G401 (cell line): ENCODE measurements at regions not wholly inside any gene's neighbourhood (a gene's known extent, or its start where the extent isn't known, plus 50 kb on each side); places are given as distances from the start of the nearest gene placed in this dataset.

ENCODE experiments used
- DNase-seq: peaks from one replicate; pipeline ENCODE4 v3.0.0-alpha.2; 2015; ENCODE audit warnings: low spot score
- in situ Hi-C: cut with HindIII; loops from 2 replicates; pipeline ENCODE4 v1.10.0; 2016; ENCODE audit warnings: low sequenced_read_pairs, mixed read lengths

DNA sequence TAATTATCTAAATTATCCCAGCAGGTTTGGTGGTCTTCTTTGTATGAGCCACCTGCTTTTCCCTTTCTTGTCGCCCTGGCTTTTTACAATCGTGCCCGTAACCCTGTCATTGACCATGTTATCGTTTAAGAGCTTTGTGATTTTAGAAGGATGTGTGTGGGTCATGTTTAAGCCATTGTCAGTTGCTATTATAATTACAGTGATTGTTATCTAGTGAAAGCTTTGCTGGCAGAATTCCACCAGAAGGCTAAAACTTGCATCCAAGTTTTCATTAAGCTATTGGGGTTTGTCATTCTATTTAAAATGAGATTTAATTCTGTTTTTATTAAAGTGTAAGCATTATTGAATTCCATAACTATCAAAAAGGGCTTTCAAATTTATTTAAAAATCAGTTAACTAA, 354.2 kb upstream of the TMEM229A start:
- DNase-seq: no peak
- in situ Hi-C loops: no loop called here

DNA sequence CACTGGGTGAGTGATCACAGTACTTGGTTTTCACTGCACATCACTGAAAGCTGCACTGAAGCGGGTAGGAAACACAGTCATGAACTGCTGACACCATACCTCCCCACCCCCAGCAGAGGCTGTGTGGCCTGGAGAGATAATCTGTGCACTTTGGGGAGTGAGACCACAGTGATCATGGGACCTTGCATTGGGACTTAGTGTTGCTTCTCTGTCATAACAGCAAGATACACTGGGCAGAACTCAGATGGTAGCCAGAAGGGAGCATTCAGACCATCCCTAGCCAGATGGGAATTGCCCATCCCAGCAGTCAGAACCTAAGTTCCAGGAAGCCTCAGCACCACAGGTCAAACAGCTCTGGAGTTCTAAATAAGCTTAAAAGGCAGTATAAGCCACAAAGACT, 346.4 kb upstream of the TMEM229A start:
- in situ Hi-C loops: no loop called here
- no peak for DNase-seq

DNA sequence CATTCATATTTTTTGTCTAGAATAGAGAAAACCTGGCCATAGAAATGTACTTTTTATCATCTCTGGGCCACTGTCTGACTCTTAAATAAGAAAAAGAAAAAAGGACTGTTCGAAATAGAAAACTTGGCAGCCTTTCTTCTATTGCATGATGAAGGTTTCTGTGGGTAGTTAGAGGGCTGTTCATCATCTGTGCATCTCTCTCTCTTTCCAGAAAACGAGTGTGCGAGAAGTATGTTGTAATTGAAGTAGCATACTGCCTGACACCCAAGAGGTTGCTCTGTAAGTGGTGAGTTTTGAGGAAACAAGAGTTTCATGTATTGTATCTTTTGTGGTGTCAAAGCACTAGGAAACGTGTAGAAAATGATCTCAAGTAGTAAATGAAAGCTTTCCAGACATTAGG, 343.2 kb upstream of the TMEM229A start:
- DNase-seq: no peak
- in situ Hi-C loops: no loop called here

DNA sequence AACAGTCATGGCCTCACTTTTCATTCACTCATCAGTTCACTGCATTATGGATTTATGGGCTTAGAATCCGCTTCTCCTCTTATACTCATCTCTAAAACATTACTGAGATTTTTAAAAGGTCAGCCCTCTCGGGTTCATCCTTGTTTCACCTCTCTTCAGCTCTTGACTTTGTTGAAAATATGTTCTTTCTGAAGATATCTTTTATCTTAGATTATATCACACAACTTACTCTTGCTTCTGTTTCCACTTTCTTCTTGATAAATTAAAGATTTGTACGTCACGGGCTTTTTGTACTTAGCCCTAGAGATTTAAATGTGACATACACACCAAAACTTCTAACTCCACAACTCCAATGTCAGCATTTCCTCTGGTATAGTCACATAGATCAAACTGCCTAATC, 342.5 kb upstream of the TMEM229A start:
- DNase-seq: no peak
- in situ Hi-C loops: no loop called here

DNA sequence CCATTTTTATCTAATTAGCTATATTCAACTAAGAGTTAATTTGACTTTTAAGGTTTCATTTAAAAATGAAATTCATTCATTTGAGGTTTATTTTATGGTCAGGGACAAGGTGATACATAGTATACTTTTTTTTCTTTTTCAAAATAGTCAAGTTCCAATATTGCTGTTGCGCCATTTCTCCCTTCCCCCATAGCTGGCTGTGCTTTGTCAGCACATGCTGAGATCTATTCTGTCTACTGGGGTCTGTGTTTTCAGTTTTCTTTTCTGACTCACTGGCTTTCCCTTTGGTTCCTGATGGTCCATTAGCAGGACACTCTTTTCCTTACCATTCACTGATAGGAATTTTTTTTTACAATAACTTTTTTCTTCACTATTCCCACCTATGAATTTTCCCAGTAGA, 336.4 kb upstream of the TMEM229A start:
- in situ Hi-C loops: no loop called here
- DNase-seq: no peak

DNA sequence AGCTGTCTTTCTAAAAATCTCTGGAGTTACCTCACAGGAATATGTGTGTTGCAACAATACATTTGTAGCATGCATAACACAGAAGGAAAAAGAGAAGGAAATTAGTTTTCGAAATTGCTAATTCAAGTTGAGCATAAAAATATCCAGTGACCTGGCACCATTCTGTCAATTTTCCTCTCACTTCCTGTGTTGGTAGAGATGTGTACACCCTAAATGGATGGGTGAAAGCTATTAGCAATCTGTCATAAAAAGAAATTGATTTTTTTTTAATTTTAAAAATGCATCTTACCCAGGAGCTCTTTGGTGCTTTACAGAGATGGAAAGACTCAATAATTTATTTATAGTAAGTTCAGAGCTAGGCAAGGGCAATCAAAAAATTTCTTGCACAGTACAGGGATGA, 333.3 kb upstream of the TMEM229A start:
- no peak for DNase-seq
- in situ Hi-C loops: no loop called here

DNA sequence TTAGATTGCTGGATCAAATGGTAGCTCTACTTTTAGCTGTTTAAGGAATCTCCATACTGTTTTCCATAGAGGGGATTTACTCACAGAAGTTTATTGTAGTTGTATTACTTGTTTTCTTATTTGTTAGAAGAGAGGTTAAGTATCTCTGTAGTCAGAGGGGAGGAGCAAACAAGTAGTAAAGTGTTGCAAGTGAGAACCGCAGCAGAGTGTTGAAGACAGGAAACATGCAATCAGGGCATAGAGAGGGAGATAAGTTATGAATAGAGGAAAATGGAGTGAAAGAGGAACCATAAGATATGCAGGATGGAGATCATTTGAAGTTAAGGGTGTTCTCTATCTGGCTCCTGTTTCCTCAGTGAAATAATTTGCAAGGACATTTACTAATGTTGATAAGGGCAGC, 331.4 kb upstream of the TMEM229A start:
- DNase-seq: no peak
- in situ Hi-C loops: no loop called here

DNA sequence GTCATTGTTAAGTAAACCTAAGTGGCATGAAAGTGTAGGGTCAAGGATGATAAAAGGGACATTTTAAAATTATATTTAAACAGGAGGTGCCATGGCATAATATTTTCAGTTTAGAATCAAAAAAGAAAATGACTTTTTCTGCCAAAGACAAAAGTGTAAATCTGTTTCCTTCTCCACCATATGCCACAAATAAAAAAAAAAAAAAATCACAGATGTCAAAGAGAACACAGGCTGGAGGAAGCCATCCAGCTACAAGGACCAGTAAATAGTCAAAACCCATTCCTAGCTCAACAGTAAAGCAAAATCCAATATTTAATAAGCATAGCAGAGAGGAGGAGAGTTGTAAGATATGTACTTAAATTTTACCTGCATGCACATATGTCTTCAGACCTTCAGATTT, 321.3 kb upstream of the TMEM229A start:
- peak; percentile 80 for DNase-seq
- in situ Hi-C loops: no loop called here

DNA sequence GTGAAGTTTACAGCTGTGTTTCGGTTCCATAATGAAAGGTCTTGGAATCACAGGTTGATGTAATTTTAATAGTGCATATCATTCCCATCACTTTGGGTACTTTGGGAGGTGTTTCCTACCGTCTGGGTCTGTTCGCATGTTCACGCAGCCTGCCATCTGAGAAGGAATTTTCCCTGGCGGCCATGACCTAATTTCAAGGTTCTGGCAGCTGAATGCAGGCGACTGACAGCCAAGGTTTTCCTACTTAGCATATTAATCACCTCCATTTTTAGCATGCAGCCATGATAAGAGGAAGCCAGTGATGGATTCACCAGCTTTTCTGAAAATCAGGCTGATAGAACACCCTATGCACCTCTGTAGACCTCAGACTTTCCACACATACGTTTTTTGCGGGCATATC, 319.1 kb upstream of the TMEM229A start:
- in situ Hi-C loops: no loop called here
- DNase-seq: peak; percentile 98

DNA sequence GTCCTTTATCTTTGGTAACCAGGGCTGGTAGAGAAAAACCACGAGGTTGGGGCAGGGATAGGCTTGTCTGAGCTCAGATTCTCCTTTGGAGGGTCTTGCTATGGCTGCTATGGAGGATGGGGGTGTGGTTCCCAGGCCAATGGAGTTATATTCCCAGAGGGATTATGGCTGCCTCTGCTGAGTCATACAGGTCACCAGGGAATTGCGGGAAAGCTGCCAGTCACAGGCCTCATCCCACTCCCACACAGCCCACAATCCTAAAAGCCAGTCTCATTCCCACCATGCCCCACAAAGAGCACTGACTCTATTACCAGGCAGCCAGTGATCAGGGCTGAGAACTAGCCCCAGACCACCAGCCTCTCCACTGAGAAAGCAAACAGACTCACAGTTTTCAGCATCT, 316.6 kb upstream of the TMEM229A start:
- in situ Hi-C loops: no loop called here
- DNase-seq: no peak

DNA sequence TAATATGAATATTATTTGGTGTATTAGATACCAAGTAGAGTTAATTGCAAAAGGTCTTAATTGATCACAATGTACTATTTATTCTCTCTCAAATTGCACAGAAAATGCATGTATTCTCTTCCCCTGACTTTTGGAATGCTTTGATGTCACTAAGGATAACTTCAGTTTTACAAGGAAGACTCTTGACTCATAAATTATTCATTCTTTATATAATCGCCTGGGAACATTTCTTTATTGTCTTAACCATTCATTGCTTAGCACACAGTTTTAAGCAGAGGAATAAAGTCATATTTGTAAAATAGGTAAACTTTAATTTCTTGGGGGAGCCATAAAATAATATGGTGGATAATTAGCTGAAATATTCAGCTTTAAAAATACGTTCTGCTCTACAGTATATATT, 306.0 kb upstream of the TMEM229A start:
- no peak for DNase-seq
- in situ Hi-C loops: no loop called here

DNA sequence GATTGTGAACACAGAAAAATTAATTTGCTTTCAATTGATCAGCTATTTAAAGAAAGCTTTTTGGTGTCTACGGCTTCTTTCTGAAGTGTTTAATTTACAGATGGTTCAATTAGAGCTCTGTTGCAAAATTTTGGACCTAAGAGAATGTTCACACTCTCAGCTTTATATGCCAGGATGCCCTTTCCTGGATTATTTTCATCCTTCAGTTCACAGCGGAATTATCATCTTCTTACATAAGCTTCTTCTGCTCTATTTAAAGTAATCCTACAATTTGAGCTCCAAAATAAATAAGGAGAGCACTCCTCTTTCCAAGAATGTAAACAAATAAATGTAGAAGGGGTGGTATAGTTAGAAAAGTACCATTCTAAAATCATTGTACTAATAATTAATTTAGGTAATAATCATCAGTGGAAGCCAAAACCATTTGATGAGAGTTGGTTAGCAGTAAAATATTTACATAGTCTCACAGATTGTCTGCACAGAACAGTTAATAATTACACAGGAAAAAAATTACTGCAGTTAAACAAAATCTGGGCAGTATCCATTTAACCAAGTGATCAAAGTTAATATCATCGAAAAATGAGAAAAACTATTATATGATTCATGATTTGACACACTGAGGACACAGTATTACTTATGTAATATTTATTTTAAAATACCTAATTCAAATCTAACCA, 298.0 kb upstream of the TMEM229A start:
- DNase-seq: peak; percentile 70
- in situ Hi-C loops: no loop called here

DNA sequence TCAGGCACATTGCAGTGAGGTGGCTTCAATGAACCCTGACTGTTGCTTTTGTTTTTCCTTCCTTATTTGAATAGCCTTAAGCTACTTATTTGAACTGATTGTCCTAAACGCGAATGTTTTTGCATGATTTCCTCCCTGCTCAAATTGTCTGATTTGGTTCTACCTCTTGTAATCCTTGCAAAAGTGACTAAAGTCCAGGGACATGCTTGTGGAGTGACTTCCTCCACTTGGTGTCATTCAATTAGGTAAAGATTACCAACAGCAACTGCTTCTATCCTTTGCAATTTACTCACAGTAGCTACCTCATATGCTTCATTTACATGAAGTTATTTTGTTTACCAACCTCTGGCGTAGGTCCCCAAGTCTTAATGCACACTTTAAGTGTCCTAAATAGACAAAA, 295.9 kb upstream of the TMEM229A start:
- in situ Hi-C loops: no loop called here
- no peak for DNase-seq

DNA sequence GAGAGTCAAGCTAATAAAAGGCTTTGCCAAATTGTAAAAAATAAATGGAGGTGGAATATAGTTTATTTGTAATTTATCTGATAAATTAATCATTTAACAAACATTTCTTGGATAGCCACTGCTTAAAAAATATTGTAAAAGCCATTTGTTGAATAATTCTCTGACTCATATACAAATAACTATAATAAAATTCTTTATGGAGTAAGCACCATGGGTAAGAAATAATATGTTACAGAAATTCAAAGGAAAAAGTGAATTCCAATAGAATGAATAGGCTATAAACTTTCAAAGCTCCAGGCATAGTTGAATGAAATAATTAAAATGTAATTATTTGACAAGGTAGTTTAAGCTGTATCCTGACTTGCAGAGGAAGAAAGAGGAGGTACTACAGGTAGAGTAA, 291.4 kb upstream of the TMEM229A start:
- DNase-seq: no peak
- in situ Hi-C loops: no loop called here

DNA sequence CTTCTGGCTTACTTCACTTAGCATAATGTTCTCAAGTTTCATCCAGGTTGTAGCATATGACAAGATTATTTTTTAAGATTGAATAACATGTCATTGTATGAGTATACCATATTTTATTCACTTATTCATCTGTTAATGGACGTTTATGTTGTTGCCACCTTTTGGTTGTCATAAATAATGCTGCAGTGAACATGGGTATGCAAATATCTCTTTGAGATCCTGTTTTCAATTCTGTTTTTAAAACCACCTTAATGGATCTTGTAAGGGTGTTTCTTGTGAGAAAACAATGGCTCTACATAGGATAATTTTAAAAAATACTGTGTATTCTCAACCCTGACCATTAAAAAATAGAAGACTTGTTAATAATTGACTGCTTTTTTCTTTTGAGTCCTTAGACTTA, 290.7 kb upstream of the TMEM229A start:
- no peak for DNase-seq
- in situ Hi-C loops: no loop called here

DNA sequence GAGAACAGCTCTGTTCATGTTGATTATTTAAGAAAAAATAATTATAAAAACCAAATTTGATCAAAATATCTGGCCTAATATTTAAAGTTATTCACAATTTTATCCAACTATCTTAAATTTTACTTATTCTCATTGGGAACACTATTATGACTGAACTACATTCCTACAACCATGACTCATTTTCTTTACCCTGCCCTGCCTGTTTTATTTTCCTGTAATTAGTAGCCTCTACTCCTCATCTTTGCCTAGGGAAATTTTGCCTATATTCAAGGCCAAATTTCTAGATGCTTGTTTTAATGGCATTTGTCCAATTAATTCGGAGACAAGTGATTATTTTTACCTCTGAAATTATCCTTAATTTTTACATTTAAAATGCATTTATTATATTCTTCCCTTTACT, 289.7 kb upstream of the TMEM229A start:
- in situ Hi-C loops: no loop called here

DNA sequence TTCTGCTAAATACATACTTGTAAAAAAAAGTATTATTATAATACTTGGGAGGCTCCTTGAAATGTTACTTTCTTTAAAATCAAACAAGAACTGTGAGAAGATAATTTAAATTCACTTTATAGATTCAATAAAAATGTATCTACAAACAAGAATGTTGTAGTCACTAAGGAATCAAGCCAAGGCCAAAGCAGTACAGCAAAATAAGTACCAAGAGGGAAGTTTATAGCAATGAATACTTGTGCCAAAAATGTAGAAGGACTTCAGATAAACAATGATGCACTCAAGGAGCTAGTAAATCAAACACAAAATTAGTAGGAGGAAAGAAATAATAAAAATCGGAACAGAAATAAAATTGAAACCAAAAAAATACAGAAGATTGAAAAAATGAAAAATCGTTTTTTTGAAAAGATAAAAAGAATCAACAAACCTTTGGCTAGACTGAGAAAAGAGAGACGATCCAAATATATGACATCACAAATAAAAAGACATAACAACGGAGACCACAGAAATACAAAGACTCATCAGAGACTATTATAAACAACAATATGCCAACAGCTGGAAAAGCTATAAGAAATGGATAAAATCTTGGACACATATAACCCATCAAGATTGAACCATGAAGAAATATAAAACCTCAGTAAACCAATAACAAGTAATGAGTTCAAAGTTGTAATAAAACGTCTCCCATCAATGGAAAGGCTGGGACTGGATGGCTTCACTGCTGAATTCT, 286.0 kb upstream of the TMEM229A start:
- in situ Hi-C loops: no loop called here
- DNase-seq: no peak

More for the DNA sequence above, 289.7 kb upstream of the TMEM229A start:
- DNase-seq: no peak

DNA sequence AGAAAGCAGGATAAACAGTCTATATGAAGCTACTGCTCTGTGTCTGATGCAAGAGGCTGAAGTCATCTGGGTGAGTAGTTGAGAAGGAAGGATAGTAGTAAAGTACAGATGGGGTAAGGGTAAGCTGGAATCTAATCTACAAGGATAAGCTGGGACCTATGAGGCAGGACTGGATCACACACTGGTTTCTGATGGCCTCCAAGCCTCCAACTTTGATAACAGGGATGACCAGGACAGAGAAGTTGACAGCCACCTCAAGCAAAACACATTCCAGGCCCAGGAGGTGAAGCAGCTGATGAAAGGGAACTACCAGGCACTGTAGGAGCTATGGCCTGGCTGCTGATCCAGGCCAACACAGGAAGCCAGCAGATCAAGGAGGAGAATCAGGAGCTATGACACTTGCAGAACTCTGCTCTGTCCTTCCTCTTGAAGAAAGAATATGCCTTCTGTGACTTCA, 278.1 kb upstream of the TMEM229A start:
- in situ Hi-C loops: no loop called here
- no peak for DNase-seq

DNA sequence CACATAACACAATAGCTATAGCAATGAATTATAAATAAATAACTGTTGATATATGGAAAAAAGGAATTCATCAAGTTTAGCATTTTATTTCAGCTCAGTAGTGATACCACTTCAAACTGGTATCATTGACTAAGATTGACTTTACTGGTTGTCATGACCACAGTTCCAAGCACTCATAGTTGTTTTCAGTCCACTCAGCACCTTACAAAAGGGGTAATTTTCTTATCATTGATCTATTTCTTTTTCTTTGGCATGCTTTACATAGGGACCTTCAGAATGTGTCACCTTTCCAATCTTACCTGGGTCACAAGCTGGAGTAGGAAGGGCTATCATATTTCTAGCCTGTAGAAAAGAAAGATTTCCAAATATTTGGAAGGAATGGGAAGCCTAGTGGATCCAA, 275.5 kb upstream of the TMEM229A start:
- in situ Hi-C loops: no loop called here
- DNase-seq: no peak

DNA sequence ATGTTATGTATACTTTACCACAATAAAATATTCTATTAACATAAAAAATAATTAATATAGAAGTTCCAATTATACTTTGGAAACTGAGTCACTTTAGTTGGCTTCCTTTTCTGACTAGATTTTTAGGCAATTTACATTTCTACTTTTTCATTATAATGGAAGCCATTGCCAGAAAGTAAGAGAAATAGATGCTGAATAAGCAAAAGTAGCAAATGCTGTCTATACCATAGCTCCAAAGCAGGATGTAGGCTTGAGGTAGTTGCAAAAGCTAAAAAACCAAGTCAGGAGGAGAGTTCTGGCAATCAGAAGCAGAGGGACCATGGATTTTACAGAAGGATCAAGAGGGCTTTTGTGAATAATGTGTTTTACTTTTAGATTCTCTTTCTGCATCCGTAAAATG, 262.4 kb upstream of the TMEM229A start:
- DNase-seq: no peak
- in situ Hi-C loops: no loop called here

DNA sequence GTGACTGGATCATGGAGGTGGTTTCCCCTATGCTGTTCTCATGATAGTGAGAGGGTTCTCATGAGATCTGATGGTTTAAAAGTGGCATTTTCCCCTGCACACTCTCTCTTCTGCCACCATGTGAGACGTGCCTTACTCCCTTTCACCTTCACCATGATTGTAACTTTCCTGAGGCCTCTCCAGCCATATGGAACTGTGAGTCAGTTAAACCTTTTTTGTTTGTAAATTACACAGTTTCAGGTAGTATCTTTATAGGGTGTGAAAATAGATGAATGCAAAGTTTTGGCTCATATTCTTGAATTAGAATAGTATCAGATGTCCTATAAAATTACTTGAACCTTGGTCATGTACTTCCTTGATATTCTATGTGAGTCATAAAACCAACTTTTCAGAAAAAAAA, 252.1 kb upstream of the TMEM229A start:
- in situ Hi-C loops: no loop called here
- no peak for DNase-seq
